OCI-LY7 (cell line): ENCODE measurements at regions not wholly inside any gene's neighbourhood (a gene's known extent, or its start where the extent isn't known, plus 50 kb on each side); places are given as distances from the start of the nearest gene placed in this dataset.

Source experiments
- CTCF ChIP-seq: fragments of 200-600 bp; sonication (generic); conservative IDR thresholded peaks from 2 replicates; pipeline ENCODE4 v1.5.1; 2014; ENCODE audit warnings: mild to moderate bottlenecking, antibody characterized with exemption, low read length, moderate library complexity, mixed read lengths
- EZH2phosphoT487 ChIP-seq: fragments of 200-600 bp; sonication (generic); IDR thresholded peaks from 2 replicates; pipeline ENCODE4 v1.6.1; 2018; ENCODE audit warnings: low read depth, borderline replicate concordance, mild to moderate bottlenecking, mixed run types, antibody characterized with exemption, low read length, moderate library complexity, mixed read lengths

- TF ChIP-seq CTCF (no peak), EZH2phosphoT487 (no peak)
Observed at GRCh38 chr12:76706101-76706500, 57.8 kb upstream of the ZDHHC17 start.
